ENCODE measurements at regions not wholly inside any gene's neighbourhood (a gene's known extent, or its start where the extent isn't known, plus 50 kb on each side); places are given as distances from the start of the nearest gene placed in this dataset.

DNA sequence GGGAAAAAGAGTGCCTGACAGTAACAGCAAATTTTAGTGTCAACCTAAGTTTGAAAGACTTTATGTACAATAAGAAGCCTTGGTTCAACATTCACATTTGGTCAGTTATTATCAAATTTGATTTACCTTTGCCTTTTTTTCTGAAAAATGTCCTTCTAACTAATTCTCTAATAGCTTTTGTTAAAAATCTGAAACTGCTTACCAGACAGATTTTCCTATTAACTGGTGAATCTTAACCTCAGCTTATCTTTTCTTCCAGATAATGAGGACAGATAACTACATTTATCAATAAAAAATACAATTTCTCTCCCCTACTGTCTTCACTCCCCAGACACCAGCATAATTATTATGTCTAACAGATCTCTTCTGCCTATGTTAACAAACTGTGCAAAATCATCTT lies 988.5 kb downstream of the CDH18 start:
- H3K4me3 ChIP-seq = no peak overlapping the region
- no peak for TF ChIP-seq POLR2A (IDR thresholded peaks at IDR 0.05)
- TF ChIP-seq POLR2AphosphoS5 (IDR thresholded peaks at IDR 0.05; ENCODE audit: insufficient read depth in 1 of 2, low read depth in 1 of 2) = no peak
- no peak for TF ChIP-seq CTCF (IDR thresholded peaks at IDR 0.05)
- H3K27ac ChIP-seq = no peak overlapping the region
- H3K36me3 ChIP-seq = no peaks in the 10 kb centered on the region
- H3K4me1 ChIP-seq = no peaks in the 10 kb centered on the region
- intact Hi-C loops (cut with DNase I) = no loop called here
- H3K9me3 ChIP-seq = no peaks in the 10 kb centered on the region
- H3K27me3 ChIP-seq = no peaks in the 10 kb centered on the region
- DNase-seq (ENCODE audit: extremely low spot score in 2 of 2) = no peak

- TF ChIP-seq POLR2A (IDR thresholded peaks at IDR 0.05) = no peak
- no peak for TF ChIP-seq POLR2AphosphoS5 (IDR thresholded peaks at IDR 0.05; ENCODE audit: insufficient read depth in 1 of 2, low read depth in 1 of 2)
- TF ChIP-seq CTCF (IDR thresholded peaks at IDR 0.05) = no peak
- no peak overlapping the region for H3K27ac ChIP-seq
- no peaks in the 10 kb centered on the region for H3K27me3 ChIP-seq
- intact Hi-C loops (cut with DNase I) = no loop called here
- no peaks in the 10 kb centered on the region for H3K4me1 ChIP-seq
- no peaks in the 10 kb centered on the region for H3K9me3 ChIP-seq
- no peak overlapping the region for H3K4me3 ChIP-seq
- no peak for DNase-seq (ENCODE audit: extremely low spot score in 2 of 2)
- no peaks in the 10 kb centered on the region for H3K36me3 ChIP-seq
Measured at GRCh38 chr5:19001054-19001453, 986.9 kb downstream of the CDH18 start.

DNA sequence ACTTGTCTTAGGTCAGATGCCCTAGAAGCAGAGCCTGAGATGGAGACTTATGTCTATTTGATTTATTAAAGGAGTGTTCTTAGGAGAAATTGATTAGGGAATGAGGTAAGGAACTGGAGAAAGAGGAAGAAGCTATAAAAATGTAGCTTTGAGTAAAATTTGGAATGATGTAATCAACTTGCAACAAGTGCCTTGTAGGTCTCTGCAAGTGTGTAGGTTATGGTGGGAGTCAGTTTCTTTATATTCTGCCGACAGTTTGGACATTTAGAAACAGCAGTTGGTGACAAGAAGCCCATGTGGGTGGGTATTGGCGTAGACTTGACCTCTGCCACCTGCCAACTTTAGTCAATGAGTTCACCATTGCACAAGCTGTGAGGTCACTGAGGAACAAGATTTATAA lies 986.5 kb downstream of the CDH18 start:
- Histone ChIP-seq H3K4me1 (no peaks in the 10 kb centered on the region), H3K27ac (no peak overlapping the region), H3K36me3 (no peaks in the 10 kb centered on the region), H3K9me3 (no peaks in the 10 kb centered on the region), H3K27me3 (no peaks in the 10 kb centered on the region), H3K4me3 (no peak overlapping the region)
- intact Hi-C loops (cut with DNase I) = no loop called here
- TF ChIP-seq POLR2AphosphoS5 (IDR thresholded peaks at IDR 0.05; ENCODE audit: insufficient read depth in 1 of 2, low read depth in 1 of 2) (no peak), POLR2A (IDR thresholded peaks at IDR 0.05) (no peak), CTCF (IDR thresholded peaks at IDR 0.05) (no peak)
- no peak for DNase-seq (ENCODE audit: extremely low spot score in 2 of 2)

DNA sequence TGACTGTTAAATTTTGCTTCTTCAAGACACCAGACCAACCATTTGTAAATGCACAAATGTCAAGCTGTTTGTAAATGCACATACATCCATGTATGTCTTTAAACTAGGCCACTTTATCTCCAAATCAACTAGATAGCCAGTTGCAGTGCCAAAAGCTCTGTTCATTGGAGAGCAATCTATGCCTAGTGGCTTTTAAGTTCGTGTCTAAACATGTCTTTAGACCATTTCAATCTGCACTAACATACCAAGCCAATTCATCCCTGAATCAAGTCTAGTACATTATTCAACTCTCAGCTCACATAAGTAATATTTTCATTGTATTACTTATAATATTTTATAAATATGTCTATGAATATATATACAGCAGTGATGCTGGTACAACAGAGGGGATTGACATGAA lies 985.9 kb downstream of the CDH18 start:
- DNase-seq (ENCODE audit: extremely low spot score in 2 of 2) = no peak
- intact Hi-C loops (cut with DNase I) = no loop called here
- no peak overlapping the region for H3K27ac ChIP-seq

DNA sequence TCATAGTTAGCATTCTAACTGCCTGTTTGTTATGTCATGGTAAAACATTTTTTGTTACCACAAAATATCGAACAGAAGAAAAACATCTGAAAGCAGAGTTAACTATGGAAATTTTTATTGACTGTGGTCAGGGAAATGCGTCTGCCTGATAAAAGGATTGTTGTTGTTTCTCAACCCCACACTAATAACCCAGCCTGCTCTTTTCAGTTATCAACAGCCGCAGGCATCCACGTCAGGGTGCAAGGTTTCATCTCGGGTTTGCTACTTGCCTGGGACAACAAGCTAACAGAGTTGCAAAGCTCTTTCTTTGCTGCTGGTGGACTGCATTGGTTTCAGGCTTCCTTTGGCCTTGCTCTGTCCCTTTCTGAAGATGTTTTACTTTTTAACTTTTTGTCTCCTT lies 969.2 kb downstream of the CDH18 start:
- no peak for TF ChIP-seq POLR2AphosphoS5 (IDR thresholded peaks at IDR 0.05; ENCODE audit: insufficient read depth in 1 of 2, low read depth in 1 of 2)
- no peak for TF ChIP-seq POLR2A (IDR thresholded peaks at IDR 0.05)
- no peak for TF ChIP-seq CTCF (IDR thresholded peaks at IDR 0.05)
- Histone ChIP-seq H3K4me1 (no peaks in the 10 kb centered on the region), H3K9me3 (no peaks in the 10 kb centered on the region), H3K36me3 (no peaks in the 10 kb centered on the region), H3K4me3 (no peak overlapping the region), H3K27ac (no peak overlapping the region), H3K27me3 (no peaks in the 10 kb centered on the region)
- DNase-seq (ENCODE audit: extremely low spot score in 2 of 2) = no peak
- intact Hi-C loops (cut with DNase I) = no loop called here

More for the DNA sequence above, 985.9 kb downstream of the CDH18 start:
- H3K36me3 ChIP-seq = no peaks in the 10 kb centered on the region
- no peaks in the 10 kb centered on the region for H3K9me3 ChIP-seq
- no peak for TF ChIP-seq CTCF (IDR thresholded peaks at IDR 0.05)
- TF ChIP-seq POLR2AphosphoS5 (IDR thresholded peaks at IDR 0.05; ENCODE audit: insufficient read depth in 1 of 2, low read depth in 1 of 2) = no peak
- TF ChIP-seq POLR2A (IDR thresholded peaks at IDR 0.05) = no peak
- no peak overlapping the region for H3K4me3 ChIP-seq
- H3K4me1 ChIP-seq = no peaks in the 10 kb centered on the region
- no peaks in the 10 kb centered on the region for H3K27me3 ChIP-seq

Measured in vagina (tissue), 2 donors.